ENCODE measurements at regions not wholly inside any gene's neighbourhood (a gene's known extent, or its start where the extent isn't known, plus 50 kb on each side); places are given as distances from the start of the nearest gene placed in this dataset.
"Not testable (repeated sequence)": the region's sequence is repeated elsewhere in the genome, so short reads cannot be mapped to it uniquely, and the experiment has no call there.

DNA sequence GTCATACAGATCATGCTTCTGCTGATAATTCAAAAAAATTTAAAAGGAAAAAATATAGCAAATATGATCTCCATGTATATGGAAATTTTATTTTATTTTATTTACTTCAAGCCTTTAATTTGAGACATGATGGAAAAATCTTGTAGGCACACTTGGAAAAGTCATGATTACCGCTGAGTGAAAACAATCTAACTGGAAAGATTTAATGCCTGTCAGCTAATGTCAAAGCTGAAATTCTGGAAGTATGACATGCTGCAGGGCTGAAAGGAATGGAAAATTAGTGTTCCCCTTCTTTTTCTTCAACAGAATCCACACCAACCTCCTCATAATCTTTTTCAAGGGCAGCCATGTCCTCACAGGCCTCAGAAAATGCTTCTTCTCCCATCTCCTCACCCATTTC lies 58.2 kb downstream of the RPRM start:
- no peaks in the 10 kb centered on the region for H3K36me3 Mint-ChIP-seq
- H3K9me3 Mint-ChIP-seq: peaks cover 2 to 6% (median 4%) of the 10 kb centered on the region in 6 donors
- H3K27ac Mint-ChIP-seq: no peak overlapping the region
- no peak for DNase-seq
- H3K4me3 Mint-ChIP-seq: no peak overlapping the region
- H3K4me1 Mint-ChIP-seq: no peaks in the 10 kb centered on the region
- no peaks in the 10 kb centered on the region for H3K27me3 Mint-ChIP-seq (ENCODE audit: low read depth in 3 of 3)

- no peaks in the 10 kb centered on the region for H3K4me1 Mint-ChIP-seq
- peaks cover 2 to 10% (median 5%) of the 10 kb centered on the region in 6 donors for H3K9me3 Mint-ChIP-seq
- H3K4me3 Mint-ChIP-seq: no peak overlapping the region
- H3K27ac Mint-ChIP-seq: no peak overlapping the region
- no peaks in the 10 kb centered on the region for H3K36me3 Mint-ChIP-seq
- DNase-seq: no peak
- H3K27me3 Mint-ChIP-seq (ENCODE audit: low read depth in 3 of 3): no peaks in the 10 kb centered on the region
These were observed 61.5 kb downstream of the RPRM start for GRCh38 chr2:153417077-153417476.

- no peak for DNase-seq
- H3K4me1 Mint-ChIP-seq: no peaks in the 10 kb centered on the region
- no peak overlapping the region for H3K4me3 Mint-ChIP-seq
- H3K36me3 Mint-ChIP-seq: no peaks in the 10 kb centered on the region
- H3K27me3 Mint-ChIP-seq (ENCODE audit: low read depth in 3 of 3): no peaks in the 10 kb centered on the region
- H3K27ac Mint-ChIP-seq: no peak overlapping the region
- peaks cover 1 to 19% (median 3%) of the 10 kb centered on the region in 6 donors for H3K9me3 Mint-ChIP-seq
These were observed 62.5 kb downstream of the RPRM start for GRCh38 chr2:153416071-153416470.

DNA sequence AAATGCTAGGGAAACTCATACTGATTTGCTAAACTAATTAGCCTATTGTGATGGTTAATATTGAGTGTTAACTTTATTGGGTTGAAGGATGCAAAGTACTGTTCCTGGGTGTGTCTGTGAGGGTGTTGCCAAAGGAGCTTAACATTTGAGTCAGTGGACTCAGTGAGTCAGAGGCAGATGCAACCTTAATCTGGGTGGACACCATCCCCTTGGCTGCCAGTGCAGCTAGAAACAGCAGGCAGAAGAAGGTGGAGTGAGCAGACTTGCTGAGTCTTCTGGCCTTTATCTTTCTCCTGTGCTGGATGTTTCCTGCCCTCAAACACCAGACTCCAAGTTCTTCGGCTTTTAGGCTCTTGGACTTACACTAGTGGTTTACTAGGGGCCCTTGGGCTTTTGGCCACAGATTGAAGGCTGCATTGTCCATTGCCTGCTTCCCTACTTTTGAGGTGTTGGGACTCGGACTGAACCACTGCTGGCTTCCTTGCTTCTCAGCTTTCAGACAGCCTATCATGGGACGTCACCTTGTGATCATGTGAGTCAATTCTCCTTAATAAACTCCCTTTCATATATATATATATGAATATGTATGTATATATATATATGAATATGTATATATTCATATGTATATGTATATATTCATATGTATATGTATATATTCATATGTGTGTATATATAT lies 69.7 kb downstream of the RPRM start:
- no peak overlapping the region for H3K4me3 Mint-ChIP-seq
- H3K9me3 Mint-ChIP-seq: peaks cover 2 to 20% (median 7%) of the 10 kb centered on the region in 6 donors
- no peak overlapping the region for H3K27ac Mint-ChIP-seq
- no peaks in the 10 kb centered on the region for H3K4me1 Mint-ChIP-seq
- DNase-seq: no peak
- no peaks in the 10 kb centered on the region for H3K36me3 Mint-ChIP-seq
- H3K27me3 Mint-ChIP-seq (ENCODE audit: low read depth in 3 of 3): peaks cover 0 to 5% (median 0%) of the 10 kb centered on the region in 3 donors

- Mint-ChIP-seq H3K27me3 (ENCODE audit: low read depth in 3 of 3) (peaks cover 0 to 5% (median 0%) of the 10 kb centered on the region in 3 donors), H3K27ac (no peak overlapping the region), H3K9me3 (peaks cover 2 to 9% (median 8%) of the 10 kb centered on the region in 6 donors), H3K36me3 (no peaks in the 10 kb centered on the region), H3K4me3 (no peak overlapping the region), H3K4me1 (no peaks in the 10 kb centered on the region)
- no peak for DNase-seq
These were observed 73.4 kb downstream of the RPRM start for GRCh38 chr2:153405196-153405595.

DNA sequence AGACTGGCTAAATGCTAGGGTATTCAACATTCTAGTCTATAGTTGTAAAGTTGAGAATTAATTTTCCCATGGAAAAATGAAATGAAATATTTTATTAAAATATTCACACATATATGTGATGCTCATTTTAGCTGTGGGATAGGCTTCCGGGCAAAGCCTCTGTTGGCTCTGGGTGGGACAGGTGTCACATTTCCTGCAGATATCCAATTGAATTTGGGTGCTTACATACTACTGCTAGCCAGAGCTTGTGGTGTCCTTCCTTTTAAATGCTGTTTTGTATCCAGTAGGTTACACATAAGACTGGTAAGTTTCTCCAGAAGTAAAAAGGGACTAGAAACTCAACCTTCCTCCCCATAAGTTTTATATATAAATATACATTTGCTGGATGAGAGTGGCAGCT lies 73.8 kb downstream of the RPRM start:
- H3K27me3 Mint-ChIP-seq (ENCODE audit: low read depth in 3 of 3): peaks cover 0 to 5% (median 0%) of the 10 kb centered on the region in 3 donors
- H3K4me1 Mint-ChIP-seq: no peaks in the 10 kb centered on the region
- no peak overlapping the region for H3K4me3 Mint-ChIP-seq
- H3K36me3 Mint-ChIP-seq: no peaks in the 10 kb centered on the region
- peaks cover 1 to 9% (median 8%) of the 10 kb centered on the region in 6 donors for H3K9me3 Mint-ChIP-seq
- no peak for DNase-seq
- H3K27ac Mint-ChIP-seq: no peak overlapping the region

DNA sequence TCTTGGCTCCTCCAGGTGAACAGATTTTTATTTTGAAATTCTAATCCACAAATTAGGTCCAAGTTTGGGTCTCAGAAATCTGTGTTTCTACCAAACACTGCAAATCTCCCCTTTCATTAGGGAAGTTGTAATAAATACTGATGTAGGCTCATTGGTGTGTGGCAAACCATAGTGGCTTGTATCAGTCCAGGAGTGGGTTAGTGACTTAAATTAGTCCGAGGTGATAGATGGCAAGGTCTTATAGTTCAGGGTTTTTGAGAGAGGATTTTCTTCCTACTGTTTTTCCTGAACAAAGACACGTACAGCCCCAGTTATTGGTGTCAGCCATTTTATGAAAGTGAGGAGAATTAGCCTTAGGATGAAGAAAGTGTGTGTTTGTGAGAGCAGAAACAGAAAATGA lies 74.6 kb downstream of the RPRM start:
- Mint-ChIP-seq H3K27ac (no peak overlapping the region), H3K27me3 (ENCODE audit: low read depth in 3 of 3) (peaks cover 0 to 5% (median 0%) of the 10 kb centered on the region in 3 donors), H3K36me3 (no peaks in the 10 kb centered on the region), H3K4me3 (no peak overlapping the region), H3K9me3 (peaks cover 0 to 11% (median 8%) of the 10 kb centered on the region in 6 donors), H3K4me1 (no peaks in the 10 kb centered on the region)
- no peak for DNase-seq

DNA sequence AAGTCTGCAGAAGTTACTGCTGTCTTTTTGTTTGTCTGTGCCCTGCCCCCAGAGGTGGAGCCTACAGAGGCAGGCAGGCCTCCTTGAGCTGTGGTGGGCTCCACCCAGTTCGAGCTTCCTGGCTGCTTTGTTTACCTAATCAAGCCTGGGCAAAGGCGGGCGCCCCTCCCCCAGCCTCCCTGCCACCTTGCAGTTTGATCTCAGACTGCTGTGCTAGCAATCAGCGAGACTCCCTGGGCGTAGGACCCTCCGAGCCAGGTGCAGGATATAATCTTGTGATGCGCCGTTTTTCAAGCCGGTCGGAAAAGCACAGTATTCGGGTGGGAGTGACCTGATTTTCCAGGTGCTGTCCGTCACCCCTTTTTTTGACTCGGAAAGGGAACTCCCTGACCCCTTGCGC lies 75.2 kb downstream of the RPRM start:
- DNase-seq; H3K4me1 Mint-ChIP-seq; H3K36me3 Mint-ChIP-seq; H3K4me3 Mint-ChIP-seq; H3K27ac Mint-ChIP-seq; H3K27me3 Mint-ChIP-seq (ENCODE audit: low read depth in 3 of 3): not testable (repeated sequence)
- H3K9me3 Mint-ChIP-seq: peaks cover 0 to 11% (median 8%) of the 10 kb centered on the region in 6 donors

DNA sequence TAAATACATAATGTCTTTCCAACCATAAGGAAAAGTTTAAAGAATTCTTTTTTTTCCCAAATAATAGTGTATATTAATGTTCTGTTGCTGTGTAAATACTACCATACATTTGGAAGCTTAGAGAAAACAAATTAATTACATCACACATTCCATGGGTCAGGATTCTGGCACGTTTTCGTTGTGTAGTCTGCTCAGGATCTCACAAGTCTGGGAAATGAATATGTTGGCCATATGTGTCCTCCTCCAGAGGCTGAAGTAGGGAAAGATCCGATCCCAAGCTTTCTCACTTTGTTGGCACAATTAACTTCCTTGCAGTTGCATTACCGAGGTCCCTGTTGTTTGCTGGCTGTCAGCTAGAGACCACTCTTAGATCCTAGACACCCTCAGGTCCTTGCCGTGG lies 83.9 kb downstream of the RPRM start:
- peaks cover 0 to 2% (median 0%) of the 10 kb centered on the region in 3 donors for H3K27me3 Mint-ChIP-seq (ENCODE audit: low read depth in 3 of 3)
- no peak overlapping the region for H3K4me3 Mint-ChIP-seq
- no peak overlapping the region for H3K27ac Mint-ChIP-seq
- DNase-seq: no peak
- no peaks in the 10 kb centered on the region for H3K4me1 Mint-ChIP-seq
- peaks cover 3 to 19% (median 15%) of the 10 kb centered on the region in 6 donors for H3K9me3 Mint-ChIP-seq
- no peaks in the 10 kb centered on the region for H3K36me3 Mint-ChIP-seq

DNA sequence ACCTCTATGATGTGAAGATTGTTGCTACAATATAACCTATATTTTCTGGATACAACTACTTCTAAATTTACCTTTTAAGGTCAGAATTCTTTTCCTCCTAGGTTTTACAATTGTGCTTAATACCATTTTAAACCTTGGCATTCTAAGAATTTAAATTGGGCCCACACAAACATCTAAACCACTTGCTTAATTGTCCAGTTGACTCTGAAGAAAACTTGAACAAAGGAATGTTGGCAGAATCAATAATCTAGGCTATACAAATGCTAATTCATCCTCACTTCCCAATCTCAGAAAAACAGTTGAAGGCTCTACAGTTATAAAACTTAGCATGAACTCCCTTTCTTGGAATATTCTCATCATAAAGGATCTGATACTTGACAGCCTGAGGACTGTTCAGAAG lies 84.3 kb downstream of the RPRM start:
- DNase-seq: no peak
- H3K4me1 Mint-ChIP-seq: no peaks in the 10 kb centered on the region
- peaks cover 3 to 19% (median 15%) of the 10 kb centered on the region in 6 donors for H3K9me3 Mint-ChIP-seq
- H3K27me3 Mint-ChIP-seq (ENCODE audit: low read depth in 3 of 3): peaks cover 0 to 2% (median 0%) of the 10 kb centered on the region in 3 donors
- H3K4me3 Mint-ChIP-seq: no peak overlapping the region
- no peaks in the 10 kb centered on the region for H3K36me3 Mint-ChIP-seq
- no peak overlapping the region for H3K27ac Mint-ChIP-seq

DNA sequence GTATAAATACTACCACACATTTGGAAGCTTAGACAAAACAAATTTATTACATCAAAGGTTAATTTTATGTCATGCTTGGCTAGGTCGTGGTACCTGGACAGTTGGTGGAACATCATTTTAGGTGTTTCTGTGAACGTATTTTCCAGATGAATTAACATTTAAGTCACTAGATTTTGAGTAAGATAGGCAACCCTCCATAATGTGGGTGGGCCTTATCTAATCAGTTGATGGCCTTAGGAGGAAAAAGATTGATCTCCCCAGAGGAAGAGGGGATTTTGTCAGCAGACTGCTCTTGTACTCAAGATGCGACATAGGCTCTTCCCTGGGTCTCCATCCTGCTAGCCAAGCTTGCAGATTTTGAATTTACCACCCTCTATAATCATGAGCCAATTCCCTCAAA lies 85.0 kb downstream of the RPRM start:
- Mint-ChIP-seq H3K27me3 (ENCODE audit: low read depth in 3 of 3) (peaks cover 0 to 2% (median 0%) of the 10 kb centered on the region in 3 donors), H3K27ac (no peak overlapping the region), H3K4me1 (no peaks in the 10 kb centered on the region), H3K36me3 (no peaks in the 10 kb centered on the region), H3K9me3 (peaks cover 3 to 21% (median 16%) of the 10 kb centered on the region in 6 donors), H3K4me3 (no peak overlapping the region)
- no peak for DNase-seq

GRCh38 chr2:153391131-153391530 lies 87.4 kb downstream of the RPRM start:
- H3K4me1 Mint-ChIP-seq: no peaks in the 10 kb centered on the region
- H3K4me3 Mint-ChIP-seq: no peak overlapping the region
- no peak overlapping the region for H3K27ac Mint-ChIP-seq
- H3K27me3 Mint-ChIP-seq (ENCODE audit: low read depth in 3 of 3): peaks cover 0 to 2% (median 0%) of the 10 kb centered on the region in 3 donors
- peaks cover 3 to 25% (median 15%) of the 10 kb centered on the region in 6 donors for H3K9me3 Mint-ChIP-seq
- no peak for DNase-seq
- no peaks in the 10 kb centered on the region for H3K36me3 Mint-ChIP-seq

DNA sequence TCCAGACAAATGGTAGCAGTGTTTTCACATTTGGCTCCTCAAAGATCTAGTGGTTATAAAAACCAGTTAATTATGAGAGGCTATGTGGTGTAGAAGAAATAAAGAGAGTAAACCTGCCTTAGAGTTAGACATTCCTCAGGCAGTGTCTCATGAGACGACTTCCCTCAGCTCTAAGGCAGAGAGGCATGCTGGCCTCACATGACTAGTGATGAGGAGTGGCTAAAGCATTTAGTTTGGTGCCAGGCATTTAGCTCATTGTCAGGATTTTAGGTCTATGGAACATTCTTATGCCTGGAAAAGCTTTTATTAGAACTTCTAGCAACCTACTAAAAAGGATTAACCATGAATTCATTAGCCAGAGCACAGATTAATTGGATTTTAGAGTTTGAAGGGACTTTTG lies 90.3 kb downstream of the RPRM start:
- H3K4me3 Mint-ChIP-seq: no peak overlapping the region
- H3K27me3 Mint-ChIP-seq (ENCODE audit: low read depth in 3 of 3): no peaks in the 10 kb centered on the region
- H3K4me1 Mint-ChIP-seq: no peaks in the 10 kb centered on the region

GRCh38 chr2:153387203-153387602 lies 91.4 kb downstream of the RPRM start:
- H3K9me3 Mint-ChIP-seq: peaks cover 6 to 29% (median 16%) of the 10 kb centered on the region in 6 donors
- H3K4me3 Mint-ChIP-seq: no peak overlapping the region
- DNase-seq: no peak
- no peaks in the 10 kb centered on the region for H3K4me1 Mint-ChIP-seq
- H3K36me3 Mint-ChIP-seq: no peaks in the 10 kb centered on the region
- H3K27ac Mint-ChIP-seq: no peak overlapping the region
- no peaks in the 10 kb centered on the region for H3K27me3 Mint-ChIP-seq (ENCODE audit: low read depth in 3 of 3)

More for the DNA sequence above, 90.3 kb downstream of the RPRM start:
- no peak for DNase-seq
- peaks cover 6 to 29% (median 16%) of the 10 kb centered on the region in 6 donors for H3K9me3 Mint-ChIP-seq
- H3K36me3 Mint-ChIP-seq: no peaks in the 10 kb centered on the region
- no peak overlapping the region for H3K27ac Mint-ChIP-seq

GRCh38 chr2:153386481-153386897 lies 92.1 kb downstream of the RPRM start:
- Mint-ChIP-seq H3K27ac (no peak overlapping the region), H3K36me3 (no peaks in the 10 kb centered on the region), H3K27me3 (ENCODE audit: low read depth in 3 of 3) (no peaks in the 10 kb centered on the region), H3K9me3 (peaks cover 6 to 30% (median 16%) of the 10 kb centered on the region in 6 donors), H3K4me1 (no peaks in the 10 kb centered on the region), H3K4me3 (no peak overlapping the region)
- DNase-seq: no peak
